ENCODE measurements at regions not wholly inside any gene's neighbourhood (a gene's known extent, or its start where the extent isn't known, plus 50 kb on each side); places are given as distances from the start of the nearest gene placed in this dataset.

- TF ChIP-seq, protein P1, sequence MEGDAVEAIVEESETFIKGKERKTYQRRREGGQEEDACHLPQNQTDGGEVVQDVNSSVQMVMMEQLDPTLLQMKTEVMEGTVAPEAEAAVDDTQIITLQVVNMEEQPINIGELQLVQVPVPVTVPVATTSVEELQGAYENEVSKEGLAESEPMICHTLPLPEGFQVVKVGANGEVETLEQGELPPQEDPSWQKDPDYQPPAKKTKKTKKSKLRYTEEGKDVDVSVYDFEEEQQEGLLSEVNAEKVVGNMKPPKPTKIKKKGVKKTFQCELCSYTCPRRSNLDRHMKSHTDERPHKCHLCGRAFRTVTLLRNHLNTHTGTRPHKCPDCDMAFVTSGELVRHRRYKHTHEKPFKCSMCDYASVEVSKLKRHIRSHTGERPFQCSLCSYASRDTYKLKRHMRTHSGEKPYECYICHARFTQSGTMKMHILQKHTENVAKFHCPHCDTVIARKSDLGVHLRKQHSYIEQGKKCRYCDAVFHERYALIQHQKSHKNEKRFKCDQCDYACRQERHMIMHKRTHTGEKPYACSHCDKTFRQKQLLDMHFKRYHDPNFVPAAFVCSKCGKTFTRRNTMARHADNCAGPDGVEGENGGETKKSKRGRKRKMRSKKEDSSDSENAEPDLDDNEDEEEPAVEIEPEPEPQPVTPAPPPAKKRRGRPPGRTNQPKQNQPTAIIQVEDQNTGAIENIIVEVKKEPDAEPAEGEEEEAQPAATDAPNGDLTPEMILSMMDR (IDR thresholded peaks at IDR 0.05): no peak
- no peak for TF ChIP-seq ZFX (IDR thresholded peaks at IDR 0.05; ENCODE audit: borderline replicate concordance)
Measured at GRCh38 chr10:29736366-29737073, 101.7 kb upstream of the SVIL start.
